HEK293 (cell line): ENCODE measurements at regions not wholly inside any gene's neighbourhood (a gene's known extent, or its start where the extent isn't known, plus 50 kb on each side); places are given as distances from the start of the nearest gene placed in this dataset.

ENCODE experiments used
- CTCF ChIA-PET: fragments of 350-600 bp; formaldehyde crosslinking; extraction: SDS; loops from one replicate; lab custom pipeline; 2021; ENCODE audit warnings: antibody characterized with exemption; lab: Yijun Ruan, JAX
- POLR2A ChIA-PET: fragments of 300-600 bp; formaldehyde crosslinking; extraction: SDS; loops from one replicate; lab custom pipeline; 2020; ENCODE audit warnings: antibody characterized with exemption, inconsistent platforms; lab: Yijun Ruan, JAX
- H3K27ac ChIP-seq: fragments of 200-500 bp; sonication (Bioruptor generic); 2 replicates; pipeline ENCODE4 v1.5.1; 2014; ENCODE audit warnings: low read depth, low read length, control low read depth, inconsistent platforms; ENCODE audit errors: extremely low read depth
- H3K36me3 ChIP-seq, 2 experiments: fragments of 200-500 bp in 1 of 2; sonication (Bioruptor generic) in 1 of 2; 1 replicate in 1 of 2; 2 replicates in 1 of 2; pipeline ENCODE4 v1.5.1; 2014 to 2017; ENCODE audit warnings: inconsistent platforms in 2 of 2, low read length in 2 of 2; ENCODE audit not compliant: control insufficient read depth in 2 of 2, insufficient read depth in 1 of 2
- H3K4me1 ChIP-seq: fragments of 200-500 bp; sonication (Bioruptor generic); 2 replicates; pipeline ENCODE4 v1.5.1; 2014; ENCODE audit warnings: mild to moderate bottlenecking, low read length, inconsistent platforms; ENCODE audit not compliant: control insufficient read depth, insufficient read depth
- H3K4me3 ChIP-seq: 2 replicates; pipeline ENCODE4 v1.5.1; 2011; ENCODE audit warnings: low read depth, mild to moderate bottlenecking, control low read depth, low read length, moderate library complexity
- H3K9me3 ChIP-seq: fragments of 200-500 bp; sonication (Bioruptor generic); 2 replicates; pipeline ENCODE4 v1.5.1; 2014; ENCODE audit warnings: low read depth, low read length, inconsistent platforms; ENCODE audit not compliant: control insufficient read depth, insufficient read depth
- GFI1B ChIP-seq: fragments of 450-650 bp; formaldehyde crosslinking; IDR thresholded peaks from 2 replicates; pipeline ENCODE4 v1.5.1; 2016; ENCODE audit warnings: missing biosample characterization, missing genetic modification characterization
- GLIS2 ChIP-seq: fragments of 450-650 bp; formaldehyde crosslinking; IDR thresholded peaks from 2 replicates; pipeline ENCODE4 v1.5.1; 2016; ENCODE audit warnings: missing biosample characterization, missing genetic modification characterization
- MZF1 ChIP-seq: fragments of 450-650 bp; formaldehyde crosslinking; IDR thresholded peaks from 2 replicates; pipeline ENCODE4 v1.5.1; 2017; ENCODE audit warnings: missing biosample characterization, missing genetic modification characterization, borderline replicate concordance
- RBAK ChIP-seq: fragments of 450-650 bp; formaldehyde crosslinking; IDR thresholded peaks from 2 replicates; pipeline ENCODE4 v1.5.1; 2016; ENCODE audit warnings: missing biosample characterization, missing genetic modification characterization
- SP3 ChIP-seq: fragments of 450-650 bp; formaldehyde crosslinking; IDR thresholded peaks from 2 replicates; pipeline ENCODE4 v1.5.1; 2016; ENCODE audit warnings: missing biosample characterization, missing genetic modification characterization
- ZFP37 ChIP-seq: fragments of 450-650 bp; formaldehyde crosslinking; IDR thresholded peaks from 2 replicates; pipeline ENCODE4 v1.5.1; 2016; ENCODE audit warnings: missing biosample characterization, missing genetic modification characterization
- ZFP69B ChIP-seq: fragments of 450-650 bp; formaldehyde crosslinking; IDR thresholded peaks from 2 replicates; pipeline ENCODE4 v1.5.1; 2016; ENCODE audit warnings: missing biosample characterization, missing genetic modification characterization
- ZNF10 ChIP-seq: fragments of 450-650 bp; formaldehyde crosslinking; IDR thresholded peaks from 2 replicates; pipeline ENCODE4 v1.5.1; 2017; ENCODE audit warnings: missing biosample characterization, missing genetic modification characterization
- ZNF433 ChIP-seq: fragments of 450-650 bp; formaldehyde crosslinking; IDR thresholded peaks from 2 replicates; pipeline ENCODE4 v1.5.1; 2016; ENCODE audit warnings: missing biosample characterization, missing genetic modification characterization, low read depth
- ZNF544 ChIP-seq: fragments of 450-650 bp; formaldehyde crosslinking; IDR thresholded peaks from 2 replicates; pipeline ENCODE4 v1.5.0; 2017; ENCODE audit warnings: missing biosample characterization, missing genetic modification characterization
- ZNF596 ChIP-seq: fragments of 450-650 bp; IDR thresholded peaks from 2 replicates; pipeline ENCODE4 v1.5.0; 2018; ENCODE audit warnings: missing biosample characterization, mild to moderate bottlenecking, missing genetic modification characterization, moderate library complexity
- ZNF626 ChIP-seq: fragments of 450-650 bp; sonication (Bioruptor Pico); formaldehyde crosslinking; IDR thresholded peaks from 2 replicates; pipeline ENCODE4 v1.5.1; 2018; ENCODE audit warnings: missing biosample characterization, missing genetic modification characterization, inconsistent platforms
- ZNF654 ChIP-seq: fragments of 450-650 bp; formaldehyde crosslinking; IDR thresholded peaks from 2 replicates; pipeline ENCODE4 v1.5.1; 2016; ENCODE audit warnings: low read depth, missing biosample characterization, missing genetic modification characterization
- ZNF776 ChIP-seq: fragments of 450-650 bp; formaldehyde crosslinking; IDR thresholded peaks from 2 replicates; pipeline ENCODE4 v1.5.0; 2017; ENCODE audit warnings: missing biosample characterization, missing genetic modification characterization, borderline replicate concordance
- ZNF837 ChIP-seq: fragments of 450-650 bp; formaldehyde crosslinking; IDR thresholded peaks from 2 replicates; pipeline ENCODE4 v1.5.1; 2016; ENCODE audit warnings: missing biosample characterization, missing genetic modification characterization
- ZXDB ChIP-seq: fragments of 450-650 bp; formaldehyde crosslinking; IDR thresholded peaks from 2 replicates; pipeline ENCODE4 v1.5.1; 2016; ENCODE audit warnings: missing biosample characterization, missing genetic modification characterization
- TF ChIP-seq, protein P1 (sequence below): fragments of 450-650 bp; formaldehyde crosslinking; IDR thresholded peaks from 2 replicates; pipeline ENCODE4 v1.5.1; 2016; ENCODE audit warnings: missing biosample characterization, missing genetic modification characterization
- TF ChIP-seq, protein P2 (sequence below): fragments of 450-650 bp; formaldehyde crosslinking; IDR thresholded peaks from 2 replicates; pipeline ENCODE4 v1.5.1; 2016; ENCODE audit warnings: missing biosample characterization, missing genetic modification characterization, low read depth
- TF ChIP-seq, protein P3 (sequence below): fragments of 450-650 bp; formaldehyde crosslinking; IDR thresholded peaks from 2 replicates; pipeline ENCODE4 v1.5.1; 2017; ENCODE audit warnings: missing biosample characterization, missing genetic modification characterization
- TF ChIP-seq, protein P4 (sequence below): fragments of 450-650 bp; formaldehyde crosslinking; IDR thresholded peaks from 2 replicates; pipeline ENCODE4 v1.5.1; 2017; ENCODE audit warnings: missing biosample characterization, missing genetic modification characterization
- TF ChIP-seq, protein P5 (sequence below): fragments of 450-650 bp; formaldehyde crosslinking; IDR thresholded peaks from 2 replicates; pipeline ENCODE4 v1.5.1; 2017; ENCODE audit warnings: missing biosample characterization, missing genetic modification characterization
- TF ChIP-seq, protein P6 (sequence below): fragments of 450-650 bp; formaldehyde crosslinking; IDR thresholded peaks from 2 replicates; pipeline ENCODE4 v1.5.1; 2016; ENCODE audit warnings: missing biosample characterization, missing genetic modification characterization

DNA sequence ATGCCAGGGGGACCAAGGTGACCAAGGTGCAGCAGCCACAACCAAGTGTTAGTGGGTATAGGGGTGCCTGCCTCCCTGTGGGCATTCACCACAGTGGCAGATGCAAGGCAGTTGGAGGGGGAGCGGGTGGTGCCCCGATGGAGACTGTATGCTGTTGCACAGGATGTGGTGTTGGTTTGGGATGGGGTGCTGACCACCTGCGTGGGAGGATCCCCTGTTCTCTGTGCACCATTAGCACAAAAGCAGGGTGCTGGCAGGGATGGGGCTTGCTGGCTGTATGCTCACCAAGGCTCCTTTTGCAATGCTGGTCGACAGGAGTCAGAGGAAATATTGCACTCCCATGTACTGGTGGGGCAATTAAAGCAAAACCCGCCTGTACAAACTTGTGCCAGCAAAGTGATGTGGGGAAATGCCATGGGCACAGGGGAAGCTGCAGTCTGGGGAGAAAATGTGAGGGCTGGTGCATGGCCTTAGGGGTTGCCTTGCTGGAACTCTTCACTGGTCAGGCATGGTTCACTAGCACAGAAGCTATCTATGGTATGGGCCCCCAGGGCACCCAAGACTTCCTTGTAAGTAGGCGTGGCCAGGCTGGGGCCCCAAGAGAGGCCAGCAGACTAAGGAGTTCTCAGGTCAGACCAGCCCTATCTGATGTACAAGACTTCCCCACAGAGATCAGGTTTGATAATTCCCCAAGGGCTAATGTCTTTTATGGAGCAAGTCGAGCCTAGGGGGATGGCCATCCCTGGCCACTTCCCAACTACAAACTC is 51.9 kb upstream of the GNAT3 start:
- TF ChIP-seq SP3 (tag by site-specific recombination) (no peak), ZNF544 (no peak), ZNF837 (tag by site-specific recombination) (no peak), GFI1B (no peak), ZNF596 (no peak), GLIS2 (tag by site-specific recombination) (no peak), MZF1 (tag by site-specific recombination) (no peak)
- TF ChIP-seq, protein P1, sequence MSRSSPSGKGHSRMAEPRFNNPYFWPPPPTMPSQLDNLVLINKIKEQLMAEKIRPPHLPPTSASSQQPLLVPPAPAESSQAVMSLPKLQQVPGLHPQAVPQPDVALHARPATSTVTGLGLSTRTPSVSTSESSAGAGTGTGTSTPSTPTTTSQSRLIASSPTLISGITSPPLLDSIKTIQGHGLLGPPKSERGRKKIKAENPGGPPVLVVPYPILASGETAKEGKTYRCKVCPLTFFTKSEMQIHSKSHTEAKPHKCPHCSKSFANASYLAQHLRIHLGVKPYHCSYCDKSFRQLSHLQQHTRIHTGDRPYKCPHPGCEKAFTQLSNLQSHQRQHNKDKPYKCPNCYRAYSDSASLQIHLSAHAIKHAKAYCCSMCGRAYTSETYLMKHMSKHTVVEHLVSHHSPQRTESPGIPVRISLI: no peak
- TF ChIP-seq, protein P2, sequence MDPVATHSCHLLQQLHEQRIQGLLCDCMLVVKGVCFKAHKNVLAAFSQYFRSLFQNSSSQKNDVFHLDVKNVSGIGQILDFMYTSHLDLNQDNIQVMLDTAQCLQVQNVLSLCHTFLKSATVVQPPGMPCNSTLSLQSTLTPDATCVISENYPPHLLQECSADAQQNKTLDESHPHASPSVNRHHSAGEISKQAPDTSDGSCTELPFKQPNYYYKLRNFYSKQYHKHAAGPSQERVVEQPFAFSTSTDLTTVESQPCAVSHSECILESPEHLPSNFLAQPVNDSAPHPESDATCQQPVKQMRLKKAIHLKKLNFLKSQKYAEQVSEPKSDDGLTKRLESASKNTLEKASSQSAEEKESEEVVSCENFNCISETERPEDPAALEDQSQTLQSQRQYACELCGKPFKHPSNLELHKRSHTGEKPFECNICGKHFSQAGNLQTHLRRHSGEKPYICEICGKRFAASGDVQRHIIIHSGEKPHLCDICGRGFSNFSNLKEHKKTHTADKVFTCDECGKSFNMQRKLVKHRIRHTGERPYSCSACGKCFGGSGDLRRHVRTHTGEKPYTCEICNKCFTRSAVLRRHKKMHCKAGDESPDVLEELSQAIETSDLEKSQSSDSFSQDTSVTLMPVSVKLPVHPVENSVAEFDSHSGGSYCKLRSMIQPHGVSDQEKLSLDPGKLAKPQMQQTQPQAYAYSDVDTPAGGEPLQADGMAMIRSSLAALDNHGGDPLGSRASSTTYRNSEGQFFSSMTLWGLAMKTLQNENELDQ (tag by site-specific recombination): no peak
- TF ChIP-seq, protein P3, sequence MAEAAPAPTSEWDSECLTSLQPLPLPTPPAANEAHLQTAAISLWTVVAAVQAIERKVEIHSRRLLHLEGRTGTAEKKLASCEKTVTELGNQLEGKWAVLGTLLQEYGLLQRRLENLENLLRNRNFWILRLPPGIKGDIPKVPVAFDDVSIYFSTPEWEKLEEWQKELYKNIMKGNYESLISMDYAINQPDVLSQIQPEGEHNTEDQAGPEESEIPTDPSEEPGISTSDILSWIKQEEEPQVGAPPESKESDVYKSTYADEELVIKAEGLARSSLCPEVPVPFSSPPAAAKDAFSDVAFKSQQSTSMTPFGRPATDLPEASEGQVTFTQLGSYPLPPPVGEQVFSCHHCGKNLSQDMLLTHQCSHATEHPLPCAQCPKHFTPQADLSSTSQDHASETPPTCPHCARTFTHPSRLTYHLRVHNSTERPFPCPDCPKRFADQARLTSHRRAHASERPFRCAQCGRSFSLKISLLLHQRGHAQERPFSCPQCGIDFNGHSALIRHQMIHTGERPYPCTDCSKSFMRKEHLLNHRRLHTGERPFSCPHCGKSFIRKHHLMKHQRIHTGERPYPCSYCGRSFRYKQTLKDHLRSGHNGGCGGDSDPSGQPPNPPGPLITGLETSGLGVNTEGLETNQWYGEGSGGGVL (tag by site-specific recombination): no peak
- ChIA-PET POLR2A (no interaction called here), CTCF (no interaction called here)
- H3K36me3 ChIP-seq: no peaks in the 10 kb centered on the region
- H3K27ac ChIP-seq: no peak overlapping the region
- no peak overlapping the region for H3K4me3 ChIP-seq
- no peaks in the 10 kb centered on the region for H3K9me3 ChIP-seq
- no peaks in the 10 kb centered on the region for H3K4me1 ChIP-seq

DNA sequence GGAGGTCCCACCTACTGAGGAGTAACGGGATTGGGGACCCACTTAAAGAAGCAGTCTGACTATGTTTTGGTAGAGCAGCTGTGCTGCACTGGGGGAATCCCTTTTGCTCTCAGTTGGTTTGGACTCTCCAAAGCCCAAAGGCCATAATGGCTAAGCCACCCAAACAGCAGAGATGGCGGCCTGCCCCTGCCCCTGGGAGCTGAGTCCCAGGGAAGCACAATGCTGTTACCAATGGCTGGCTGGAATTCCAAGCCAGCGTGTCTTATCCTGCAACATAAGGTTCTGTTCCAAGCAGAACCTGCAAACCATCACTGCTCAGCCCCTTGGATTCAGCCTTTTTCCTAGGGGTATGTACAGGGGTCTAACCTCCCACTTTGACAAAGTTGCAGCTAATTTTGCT is 53.7 kb upstream of the GNAT3 start:
- no peak overlapping the region for H3K27ac ChIP-seq
- CTCF ChIA-PET: no interaction called here
- POLR2A ChIA-PET: no interaction called here
- H3K4me1 ChIP-seq: no peaks in the 10 kb centered on the region
- H3K36me3 ChIP-seq: no peaks in the 10 kb centered on the region
- H3K4me3 ChIP-seq: no peak overlapping the region
- no peaks in the 10 kb centered on the region for H3K9me3 ChIP-seq
- TF ChIP-seq ZNF654 (tag by site-specific recombination) (no peak), ZNF626 (tag by site-specific recombination) (no peak), ZNF10 (tag by site-specific recombination) (no peak), ZXDB (tag by site-specific recombination) (no peak), ZFP69B (tag by site-specific recombination) (no peak), ZNF776 (tag by site-specific recombination) (no peak), RBAK (tag by site-specific recombination) (no peak), ZFP37 (tag by site-specific recombination) (no peak), ZNF433 (tag by site-specific recombination) (no peak), GFI1B (no peak)
- TF ChIP-seq, protein P4, sequence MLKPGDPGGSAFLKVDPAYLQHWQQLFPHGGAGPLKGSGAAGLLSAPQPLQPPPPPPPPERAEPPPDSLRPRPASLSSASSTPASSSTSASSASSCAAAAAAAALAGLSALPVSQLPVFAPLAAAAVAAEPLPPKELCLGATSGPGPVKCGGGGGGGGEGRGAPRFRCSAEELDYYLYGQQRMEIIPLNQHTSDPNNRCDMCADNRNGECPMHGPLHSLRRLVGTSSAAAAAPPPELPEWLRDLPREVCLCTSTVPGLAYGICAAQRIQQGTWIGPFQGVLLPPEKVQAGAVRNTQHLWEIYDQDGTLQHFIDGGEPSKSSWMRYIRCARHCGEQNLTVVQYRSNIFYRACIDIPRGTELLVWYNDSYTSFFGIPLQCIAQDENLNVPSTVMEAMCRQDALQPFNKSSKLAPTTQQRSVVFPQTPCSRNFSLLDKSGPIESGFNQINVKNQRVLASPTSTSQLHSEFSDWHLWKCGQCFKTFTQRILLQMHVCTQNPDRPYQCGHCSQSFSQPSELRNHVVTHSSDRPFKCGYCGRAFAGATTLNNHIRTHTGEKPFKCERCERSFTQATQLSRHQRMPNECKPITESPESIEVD: no peak
- TF ChIP-seq, protein P5, sequence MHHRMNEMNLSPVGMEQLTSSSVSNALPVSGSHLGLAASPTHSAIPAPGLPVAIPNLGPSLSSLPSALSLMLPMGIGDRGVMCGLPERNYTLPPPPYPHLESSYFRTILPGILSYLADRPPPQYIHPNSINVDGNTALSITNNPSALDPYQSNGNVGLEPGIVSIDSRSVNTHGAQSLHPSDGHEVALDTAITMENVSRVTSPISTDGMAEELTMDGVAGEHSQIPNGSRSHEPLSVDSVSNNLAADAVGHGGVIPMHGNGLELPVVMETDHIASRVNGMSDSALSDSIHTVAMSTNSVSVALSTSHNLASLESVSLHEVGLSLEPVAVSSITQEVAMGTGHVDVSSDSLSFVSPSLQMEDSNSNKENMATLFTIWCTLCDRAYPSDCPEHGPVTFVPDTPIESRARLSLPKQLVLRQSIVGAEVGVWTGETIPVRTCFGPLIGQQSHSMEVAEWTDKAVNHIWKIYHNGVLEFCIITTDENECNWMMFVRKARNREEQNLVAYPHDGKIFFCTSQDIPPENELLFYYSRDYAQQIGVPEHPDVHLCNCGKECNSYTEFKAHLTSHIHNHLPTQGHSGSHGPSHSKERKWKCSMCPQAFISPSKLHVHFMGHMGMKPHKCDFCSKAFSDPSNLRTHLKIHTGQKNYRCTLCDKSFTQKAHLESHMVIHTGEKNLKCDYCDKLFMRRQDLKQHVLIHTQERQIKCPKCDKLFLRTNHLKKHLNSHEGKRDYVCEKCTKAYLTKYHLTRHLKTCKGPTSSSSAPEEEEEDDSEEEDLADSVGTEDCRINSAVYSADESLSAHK (tag by site-specific recombination): no peak
- TF ChIP-seq, protein P3 (tag by site-specific recombination): no peak
- TF ChIP-seq, protein P6, sequence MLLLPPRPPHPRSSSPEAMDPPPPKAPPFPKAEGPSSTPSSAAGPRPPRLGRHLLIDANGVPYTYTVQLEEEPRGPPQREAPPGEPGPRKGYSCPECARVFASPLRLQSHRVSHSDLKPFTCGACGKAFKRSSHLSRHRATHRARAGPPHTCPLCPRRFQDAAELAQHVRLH (tag by site-specific recombination): no peak
